ENCODE measurements at regions not wholly inside any gene's neighbourhood (a gene's known extent, or its start where the extent isn't known, plus 50 kb on each side); places are given as distances from the start of the nearest gene placed in this dataset.

DNA sequence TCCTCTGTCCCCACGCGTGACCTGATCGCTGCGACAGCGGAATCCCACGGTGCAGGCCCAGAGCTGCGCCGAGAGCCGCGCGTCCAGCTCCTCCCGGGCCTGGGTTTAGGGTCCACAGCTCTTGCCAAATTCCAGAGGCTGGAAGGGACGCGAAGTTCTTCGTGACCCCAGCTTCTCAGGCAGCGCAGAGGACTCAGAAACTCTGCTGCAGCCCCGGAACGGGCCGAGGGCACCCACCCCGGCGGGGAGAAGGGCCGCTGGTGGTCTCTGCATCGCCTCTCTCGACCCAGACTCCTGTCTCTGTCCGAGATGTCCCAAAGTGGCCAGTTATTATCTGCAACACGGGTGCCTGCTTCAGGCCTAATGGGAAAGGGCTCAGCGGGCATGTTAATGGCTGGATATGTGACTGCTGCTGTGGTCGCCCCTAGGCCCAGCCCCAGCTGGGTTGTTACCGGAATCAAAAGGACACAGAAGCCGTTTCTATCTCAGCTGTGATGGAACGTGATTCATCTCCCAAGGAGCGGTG, 236.4 kb downstream of the VRK1 start:
- Histone ChIP-seq H3K9me3 (ENCODE audit: low read depth, low read length) (no peaks in the 10 kb centered on the region), H3K4me1 (ENCODE audit: insufficient read depth, low read length) (peaks cover 3% of the 10 kb centered on the region), H3K4me3 (ENCODE audit: low read length) (no peak overlapping the region), H3K27me3 (ENCODE audit: insufficient read depth, low read length) (peaks cover 40% of the 10 kb centered on the region)

GRCh38 chr14:97036086-97036852, 239.1 kb downstream of the VRK1 start:
- H3K4me3 ChIP-seq (ENCODE audit: low read length), result no peak overlapping the region
- H3K27me3 ChIP-seq (ENCODE audit: insufficient read depth, low read length), result peaks cover 37% of the 10 kb centered on the region
- peaks cover 16% of the 10 kb centered on the region for H3K9me3 ChIP-seq (ENCODE audit: low read depth, low read length)
- H3K4me1 ChIP-seq (ENCODE audit: insufficient read depth, low read length), result peaks cover 3% of the 10 kb centered on the region

DNA sequence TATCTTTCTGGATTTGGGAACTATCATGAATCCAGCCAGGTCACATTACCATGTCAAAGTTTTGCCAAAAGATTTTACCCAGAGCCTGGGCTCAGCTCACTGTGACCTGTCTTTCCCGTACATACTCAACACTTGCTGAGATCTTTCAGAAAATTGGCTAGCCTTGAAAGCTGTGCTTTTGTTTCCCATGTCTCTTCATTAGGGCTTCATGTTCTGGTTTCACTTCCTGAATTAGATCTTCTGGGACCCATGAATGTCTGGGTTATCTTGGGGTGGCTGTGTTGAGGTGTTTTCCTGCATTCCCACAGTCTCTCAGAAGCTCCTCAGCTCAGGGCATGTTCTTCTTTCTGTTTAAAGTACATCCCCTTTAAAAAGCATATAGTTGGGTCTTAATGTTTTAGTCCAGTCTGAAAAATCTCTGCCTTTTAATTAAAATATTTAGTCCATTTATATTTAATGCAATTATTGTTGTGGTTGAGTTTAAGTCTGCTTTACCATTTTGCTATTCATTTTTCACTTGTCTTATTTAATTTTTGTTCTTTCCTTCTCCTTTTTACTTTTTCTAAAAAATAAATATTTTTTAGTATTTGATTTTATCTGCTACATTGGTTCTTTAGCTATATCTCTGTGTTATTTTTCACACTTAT, 242.7 kb downstream of the VRK1 start:
- no peaks in the 10 kb centered on the region for H3K4me1 ChIP-seq (ENCODE audit: insufficient read depth, low read length)
- peaks cover 16% of the 10 kb centered on the region for H3K9me3 ChIP-seq (ENCODE audit: low read depth, low read length)
- no peak overlapping the region for H3K4me3 ChIP-seq (ENCODE audit: low read length)
- H3K27me3 ChIP-seq (ENCODE audit: insufficient read depth, low read length), result peaks cover 10% of the 10 kb centered on the region

GRCh38 chr14:97046967-97047366, 249.8 kb downstream of the VRK1 start:
- no peak overlapping the region for H3K4me3 ChIP-seq (ENCODE audit: low read length)
- no peaks in the 10 kb centered on the region for H3K9me3 ChIP-seq (ENCODE audit: low read depth, low read length)
- H3K4me1 ChIP-seq (ENCODE audit: insufficient read depth, low read length), result no peaks in the 10 kb centered on the region
- H3K27me3 ChIP-seq (ENCODE audit: insufficient read depth, low read length), result no peaks in the 10 kb centered on the region

DNA sequence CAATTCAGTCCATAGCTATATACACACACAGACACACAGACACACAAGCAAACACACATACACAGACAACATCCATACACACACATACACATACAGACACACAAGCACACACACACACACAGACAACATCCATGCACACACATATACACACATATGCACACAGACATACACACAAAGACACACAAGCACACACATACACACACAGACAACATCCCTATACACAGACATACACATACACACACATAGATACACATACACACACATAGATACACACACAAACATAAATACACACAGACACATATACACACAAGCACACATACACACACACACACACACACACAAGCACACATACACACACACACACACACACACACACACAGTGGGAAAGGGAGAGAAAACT, 254.8 kb downstream of the VRK1 start:
- H3K9me3 ChIP-seq (ENCODE audit: low read depth, low read length), result no peaks in the 10 kb centered on the region
- H3K4me1 ChIP-seq (ENCODE audit: insufficient read depth, low read length), result no peaks in the 10 kb centered on the region
- no peak overlapping the region for H3K4me3 ChIP-seq (ENCODE audit: low read length)
- H3K27me3 ChIP-seq (ENCODE audit: insufficient read depth, low read length), result no peaks in the 10 kb centered on the region

- H3K27me3 ChIP-seq (ENCODE audit: insufficient read depth, low read length), result no peaks in the 10 kb centered on the region
- no peaks in the 10 kb centered on the region for H3K4me1 ChIP-seq (ENCODE audit: insufficient read depth, low read length)
- no peaks in the 10 kb centered on the region for H3K9me3 ChIP-seq (ENCODE audit: low read depth, low read length)
- no peak overlapping the region for H3K4me3 ChIP-seq (ENCODE audit: low read length)
These were observed 256.8 kb downstream of the VRK1 start for GRCh38 chr14:97053941-97054340.

DNA sequence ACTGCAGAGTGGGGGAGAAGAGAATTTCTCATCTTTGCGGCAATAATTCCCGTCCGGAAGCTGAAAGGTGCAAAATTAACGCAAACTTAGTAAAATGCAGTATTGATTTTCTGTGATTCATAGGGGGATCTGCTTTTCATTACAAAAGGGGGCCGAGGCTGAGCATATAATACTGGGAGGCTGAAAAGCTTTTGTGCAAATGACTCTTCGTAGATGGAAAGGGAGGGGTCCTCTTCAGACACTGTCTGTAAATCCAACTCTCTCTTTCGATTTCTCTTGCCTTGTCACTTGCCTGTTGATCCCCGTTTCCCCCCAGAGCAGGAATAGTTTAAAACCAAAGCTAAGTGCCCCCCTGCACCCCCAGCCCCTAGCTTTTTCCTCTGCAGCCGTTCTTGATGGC, 258.2 kb downstream of the VRK1 start:
- Histone ChIP-seq H3K4me1 (ENCODE audit: insufficient read depth, low read length) (no peaks in the 10 kb centered on the region), H3K9me3 (ENCODE audit: low read depth, low read length) (no peaks in the 10 kb centered on the region), H3K27me3 (ENCODE audit: insufficient read depth, low read length) (no peaks in the 10 kb centered on the region), H3K4me3 (ENCODE audit: low read length) (no peak overlapping the region)

DNA sequence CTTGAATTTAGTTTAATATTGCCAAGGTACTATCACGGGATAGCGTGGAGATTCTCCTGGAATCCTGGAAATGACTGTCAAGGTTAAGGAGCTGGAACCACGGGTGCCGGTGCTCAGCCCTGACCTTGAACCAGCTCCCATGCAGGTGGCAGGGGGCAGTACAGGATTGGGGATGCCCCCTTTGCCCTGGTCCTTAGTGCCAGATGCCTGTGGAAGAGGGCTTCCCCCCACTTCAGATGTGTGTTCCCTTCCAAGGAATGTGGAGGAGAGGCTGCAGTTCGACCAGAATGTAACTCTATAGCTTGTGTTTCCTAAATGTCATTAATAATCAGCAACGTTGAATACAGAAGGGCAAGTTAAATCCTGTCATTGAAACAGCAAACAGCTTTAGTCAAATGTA, 258.9 kb downstream of the VRK1 start:
- Histone ChIP-seq H3K4me3 (ENCODE audit: low read length) (no peak overlapping the region), H3K4me1 (ENCODE audit: insufficient read depth, low read length) (no peaks in the 10 kb centered on the region), H3K27me3 (ENCODE audit: insufficient read depth, low read length) (no peaks in the 10 kb centered on the region), H3K9me3 (ENCODE audit: low read depth, low read length) (no peaks in the 10 kb centered on the region)

GRCh38 chr14:97057238-97058073, 260.3 kb downstream of the VRK1 start:
- no peaks in the 10 kb centered on the region for H3K27me3 ChIP-seq (ENCODE audit: insufficient read depth, low read length)
- H3K4me3 ChIP-seq (ENCODE audit: low read length), result no peak overlapping the region
- H3K9me3 ChIP-seq (ENCODE audit: low read depth, low read length), result no peaks in the 10 kb centered on the region
- H3K4me1 ChIP-seq (ENCODE audit: insufficient read depth, low read length), result no peaks in the 10 kb centered on the region

DNA sequence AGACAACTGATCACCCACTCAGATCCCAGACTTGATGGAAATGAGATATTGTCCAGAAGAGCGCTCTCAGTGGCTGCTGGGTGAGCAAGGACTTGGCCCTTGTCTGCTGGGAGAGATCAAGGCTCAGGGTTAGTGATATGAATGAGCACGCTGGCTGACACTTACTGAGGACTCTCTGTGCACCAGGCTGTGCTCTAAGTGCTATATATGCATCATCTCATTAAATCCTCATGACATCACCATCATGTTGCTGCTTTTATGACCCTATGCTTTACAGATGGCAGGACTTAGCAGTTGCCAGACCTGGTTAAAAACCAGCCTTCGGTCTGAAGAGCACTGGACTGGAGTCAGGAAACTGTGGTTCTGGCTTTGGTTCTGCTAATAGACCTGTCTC, 260.9 kb downstream of the VRK1 start:
- H3K27me3 ChIP-seq (ENCODE audit: insufficient read depth, low read length), result no peaks in the 10 kb centered on the region
- H3K4me1 ChIP-seq (ENCODE audit: insufficient read depth, low read length), result no peaks in the 10 kb centered on the region
- H3K4me3 ChIP-seq (ENCODE audit: low read length), result no peak overlapping the region
- no peaks in the 10 kb centered on the region for H3K9me3 ChIP-seq (ENCODE audit: low read depth, low read length)

- H3K4me3 ChIP-seq (ENCODE audit: low read length), result no peak overlapping the region
- no peaks in the 10 kb centered on the region for H3K27me3 ChIP-seq (ENCODE audit: insufficient read depth, low read length)
- H3K4me1 ChIP-seq (ENCODE audit: insufficient read depth, low read length), result no peaks in the 10 kb centered on the region
- no peaks in the 10 kb centered on the region for H3K9me3 ChIP-seq (ENCODE audit: low read depth, low read length)
These were observed 261.4 kb downstream of the VRK1 start for GRCh38 chr14:97058589-97058988.

- Histone ChIP-seq H3K4me3 (ENCODE audit: low read length) (no peak overlapping the region), H3K9me3 (ENCODE audit: low read depth, low read length) (no peaks in the 10 kb centered on the region)
These were observed 264.0 kb downstream of the VRK1 start for GRCh38 chr14:97061198-97061597.

DNA sequence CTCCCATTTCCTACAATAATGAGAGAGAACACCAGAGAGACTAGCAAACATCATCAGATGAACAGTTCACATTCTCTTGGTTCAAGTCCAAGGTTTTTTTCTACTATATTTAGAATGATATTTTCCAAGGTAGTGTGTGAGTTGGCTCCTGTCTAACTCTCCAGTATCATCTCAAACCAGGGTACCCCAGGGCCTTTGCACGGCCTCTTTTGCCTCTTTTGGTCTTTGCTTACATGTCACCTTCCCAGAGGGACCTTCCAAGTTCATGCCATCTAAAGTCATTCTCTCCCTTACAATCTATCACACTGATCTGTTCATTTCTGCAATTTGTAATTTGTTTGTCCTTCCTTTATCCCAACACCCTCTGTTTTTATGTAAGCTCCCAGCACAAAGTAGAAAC, 264.5 kb downstream of the VRK1 start:
- Histone ChIP-seq H3K4me1 (ENCODE audit: insufficient read depth, low read length) (no peaks in the 10 kb centered on the region), H3K9me3 (ENCODE audit: low read depth, low read length) (no peaks in the 10 kb centered on the region), H3K27me3 (ENCODE audit: insufficient read depth, low read length) (no peaks in the 10 kb centered on the region), H3K4me3 (ENCODE audit: low read length) (no peak overlapping the region)

More at GRCh38 chr14:97061198-97061597, 264.0 kb downstream of the VRK1 start:
- H3K27me3 ChIP-seq (ENCODE audit: insufficient read depth, low read length), result no peaks in the 10 kb centered on the region
- H3K4me1 ChIP-seq (ENCODE audit: insufficient read depth, low read length), result no peaks in the 10 kb centered on the region

DNA sequence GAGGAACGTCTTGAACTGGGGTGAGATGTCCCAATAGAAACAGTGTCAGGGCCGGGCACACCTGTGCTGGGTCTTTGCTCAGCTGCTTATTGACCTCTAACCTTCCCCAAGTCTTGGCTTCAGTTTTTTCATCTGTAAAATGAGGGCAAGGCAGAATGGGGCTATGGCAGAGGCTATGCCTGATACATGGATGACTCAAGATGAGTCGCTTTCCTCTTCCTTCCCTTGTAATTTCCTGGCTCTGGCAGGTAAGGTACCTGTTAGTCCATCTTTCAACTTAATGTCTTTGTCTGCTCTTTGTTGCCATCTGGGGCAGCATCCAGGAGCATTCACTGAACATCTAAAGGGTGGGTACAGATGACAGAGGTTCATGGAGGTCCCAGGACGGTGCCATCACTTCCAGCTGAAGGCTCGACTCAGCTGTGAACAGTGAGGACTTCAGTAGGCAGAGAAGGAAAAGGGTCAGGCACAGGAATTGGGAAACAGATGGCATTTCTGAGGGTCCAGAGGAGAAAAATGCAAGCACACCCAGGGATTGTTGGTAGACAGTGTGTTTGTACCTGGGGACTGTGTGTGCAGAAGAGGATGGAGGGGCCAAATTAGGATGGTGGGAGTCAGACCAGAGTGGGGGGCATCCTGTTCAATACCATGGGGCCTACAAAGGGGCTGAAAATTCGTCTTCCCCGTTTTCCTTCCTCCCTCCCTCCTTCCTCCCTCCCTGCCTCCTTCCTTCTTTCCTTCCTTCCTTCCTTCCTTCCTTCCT, 268.3 kb downstream of the VRK1 start:
- Histone ChIP-seq H3K4me3 (ENCODE audit: low read length) (no peak overlapping the region), H3K4me1 (ENCODE audit: insufficient read depth, low read length) (no peaks in the 10 kb centered on the region), H3K27me3 (ENCODE audit: insufficient read depth, low read length) (no peaks in the 10 kb centered on the region), H3K9me3 (ENCODE audit: low read depth, low read length) (no peaks in the 10 kb centered on the region)
